Superior temporal gyrus (tissue), 1 donor: ENCODE measurements at regions not wholly inside any gene's neighbourhood (a gene's known extent, or its start where the extent isn't known, plus 50 kb on each side); places are given as distances from the start of the nearest gene placed in this dataset.
"Not testable (repeated sequence)": the region's sequence is repeated elsewhere in the genome, so short reads cannot be mapped to it uniquely, and the experiment has no call there.

Source experiments
- DNase-seq: peaks from one replicate; pipeline ENCODE4 v3.0.0-alpha.2; 2016; ENCODE audit errors: extremely low spot score

- no peak for DNase-seq
Observed at GRCh38 chr12:60235261-60235660, 639.4 kb downstream of the SLC16A7 start.

- not testable (repeated sequence) for DNase-seq
Observed at GRCh38 chr12:60236416-60236815, 640.6 kb downstream of the SLC16A7 start.

- no peak for DNase-seq
Observed at GRCh38 chr12:60240891-60241290, 645.1 kb downstream of the SLC16A7 start.

- DNase-seq = no peak
Observed at GRCh38 chr12:60251091-60251490, 655.3 kb downstream of the SLC16A7 start.

- no peak for DNase-seq
Observed at GRCh38 chr12:60252359-60253096, 656.7 kb downstream of the SLC16A7 start.

GRCh38 chr12:60255044-60255443, 659.2 kb downstream of the SLC16A7 start:
- no peak for DNase-seq

GRCh38 chr12:60257063-60257462, 661.2 kb downstream of the SLC16A7 start:
- no peak for DNase-seq

GRCh38 chr12:60259225-60259624, 663.4 kb downstream of the SLC16A7 start:
- DNase-seq = no peak

GRCh38 chr12:60262378-60262777, 666.5 kb downstream of the SLC16A7 start:
- DNase-seq = no peak

GRCh38 chr12:60263161-60263560, 667.3 kb downstream of the SLC16A7 start:
- no peak for DNase-seq

GRCh38 chr12:60263836-60264493, 668.1 kb downstream of the SLC16A7 start:
- DNase-seq = no peak

GRCh38 chr12:60265741-60266140, 669.9 kb downstream of the SLC16A7 start:
- no peak for DNase-seq

- DNase-seq = no peak
Observed at GRCh38 chr12:60266381-60266852, 670.6 kb downstream of the SLC16A7 start.

GRCh38 chr12:60269611-60270269, 673.9 kb downstream of the SLC16A7 start:
- no peak for DNase-seq

GRCh38 chr12:60271816-60272215, 676.0 kb downstream of the SLC16A7 start:
- no peak for DNase-seq

- no peak for DNase-seq
Observed at GRCh38 chr12:60278209-60278608, 682.4 kb downstream of the SLC16A7 start.

- no peak for DNase-seq
Observed at GRCh38 chr12:60279221-60279620, 683.4 kb downstream of the SLC16A7 start.

- DNase-seq = no peak
Observed at GRCh38 chr12:60281522-60281921, 685.7 kb downstream of the SLC16A7 start.

GRCh38 chr12:60290532-60290931, 694.7 kb downstream of the SLC16A7 start:
- no peak for DNase-seq

GRCh38 chr12:60308366-60308991, 712.6 kb downstream of the SLC16A7 start:
- no peak for DNase-seq

- no peak for DNase-seq
Observed at GRCh38 chr12:60311940-60312339, 716.1 kb downstream of the SLC16A7 start.

GRCh38 chr12:60317361-60317760, 721.5 kb downstream of the SLC16A7 start:
- no peak for DNase-seq
